SW 1271 (cell line): ENCODE measurements at regions not wholly inside any gene's neighbourhood (a gene's known extent, or its start where the extent isn't known, plus 50 kb on each side); places are given as distances from the start of the nearest gene placed in this dataset.
"Not testable (repeated sequence)": the region's sequence is repeated elsewhere in the genome, so short reads cannot be mapped to it uniquely, and the experiment has no call there.

Experiments used
- DNase-seq, 2 experiments: peaks; one replicate each; lab custom pipeline; 2025; lab: John Stamatoyannopoulos, UW

GRCh38 chr2:184444623-184445223, 153.6 kb upstream of the ZNF804A start:
- no peak for DNase-seq

- no peak for DNase-seq
Observed at GRCh38 chr2:184449760-184450159, 148.6 kb upstream of the ZNF804A start.

- no peak for DNase-seq
Observed at GRCh38 chr2:184452907-184453306, 145.4 kb upstream of the ZNF804A start.

- DNase-seq, result no peak
Observed at GRCh38 chr2:184455624-184456023, 142.7 kb upstream of the ZNF804A start.

- DNase-seq, result not testable (repeated sequence)
Observed at GRCh38 chr2:184456693-184457092, 141.6 kb upstream of the ZNF804A start.

- DNase-seq, result no peak
Observed at GRCh38 chr2:184463102-184463865, 135.0 kb upstream of the ZNF804A start.

- DNase-seq, result no peak
Observed at GRCh38 chr2:184463866-184464248, 134.5 kb upstream of the ZNF804A start.

- DNase-seq, result no peak
Observed at GRCh38 chr2:184468826-184469225, 129.5 kb upstream of the ZNF804A start.

- DNase-seq, result no peak
Observed at GRCh38 chr2:184472481-184472880, 125.8 kb upstream of the ZNF804A start.

- no peak for DNase-seq
Observed at GRCh38 chr2:184481865-184482264, 116.5 kb upstream of the ZNF804A start.

- DNase-seq, result no peak
Observed at GRCh38 chr2:184498936-184499335, 99.4 kb upstream of the ZNF804A start.

- DNase-seq, result no peak
Observed at GRCh38 chr2:184504252-184504651, 94.1 kb upstream of the ZNF804A start.

GRCh38 chr2:184507254-184507653, 91.1 kb upstream of the ZNF804A start:
- no peak for DNase-seq

- no peak for DNase-seq
Observed at GRCh38 chr2:184517402-184517801, 80.9 kb upstream of the ZNF804A start.

GRCh38 chr2:184520441-184520840, 77.9 kb upstream of the ZNF804A start:
- no peak for DNase-seq

- DNase-seq, result no peak
Observed at GRCh38 chr2:184523732-184524131, 74.6 kb upstream of the ZNF804A start.

- DNase-seq, result no peak
Observed at GRCh38 chr2:184524551-184525382, 73.6 kb upstream of the ZNF804A start.

GRCh38 chr2:184527058-184527457, 71.3 kb upstream of the ZNF804A start:
- DNase-seq, result no peak

- no peak for DNase-seq
Observed at GRCh38 chr2:184528119-184528518, 70.2 kb upstream of the ZNF804A start.

GRCh38 chr2:184530239-184530638, 68.1 kb upstream of the ZNF804A start:
- DNase-seq, result no peak

- DNase-seq, result no peak
Observed at GRCh38 chr2:184530959-184531358, 67.4 kb upstream of the ZNF804A start.

- DNase-seq, result no peak
Observed at GRCh38 chr2:184532551-184532950, 65.8 kb upstream of the ZNF804A start.

GRCh38 chr2:184534986-184535385, 63.3 kb upstream of the ZNF804A start:
- no peak for DNase-seq
